SK-N-SH treated with all-trans-retinoic acid at 6 μM for 48 hours (cell line): ENCODE measurements at regions not wholly inside any gene's neighbourhood (a gene's known extent, or its start where the extent isn't known, plus 50 kb on each side); places are given as distances from the start of the nearest gene placed in this dataset.

ENCODE experiments used
- ATAC-seq: fragments of 200-7000 bp; cut with Tn5 transposase; 3 replicates; pipeline ENCODE4 v1.9.1; 2020; ENCODE audit warnings: mild to moderate bottlenecking, moderate library complexity
- ARNTL ChIP-seq: fragments of 450-650 bp; formaldehyde crosslinking; IDR thresholded peaks from 2 replicates; pipeline ENCODE4 v1.5.0; 2020; ENCODE audit warnings: low read depth, mild to moderate bottlenecking, moderate library complexity, borderline replicate concordance
- BACH2 ChIP-seq: fragments of 250-450 bp; sonication (Bioruptor Pico); IDR thresholded peaks from 2 replicates; pipeline ENCODE4 v1.9.0; 2021; ENCODE audit warnings: mild to moderate bottlenecking, borderline replicate concordance
- CSDC2 ChIP-seq: fragments of 250-450 bp; sonication (Bioruptor Pico); IDR thresholded peaks from 2 replicates; pipeline ENCODE4 v1.5.0; 2020; ENCODE audit warnings: mild to moderate bottlenecking, moderate library complexity
- ESRRG ChIP-seq: fragments of 250-450 bp; sonication (Bioruptor Pico); IDR thresholded peaks from 2 replicates; pipeline ENCODE4 v1.6.1; 2021; ENCODE audit warnings: mild to moderate bottlenecking
- GLIS3 ChIP-seq: fragments of 250-450 bp; sonication (Bioruptor Pico); IDR thresholded peaks from 2 replicates; pipeline ENCODE4 v1.5.0; 2020; ENCODE audit warnings: mild to moderate bottlenecking, moderate library complexity
- ISL1 ChIP-seq: fragments of 250-450 bp; sonication (Bioruptor Pico); IDR thresholded peaks from 2 replicates; pipeline ENCODE4 v2.1.2; 2022; ENCODE audit warnings: mild to moderate bottlenecking, moderate library complexity
- OSR1 ChIP-seq: fragments of 250-450 bp; sonication (Bioruptor Pico); IDR thresholded peaks from 2 replicates; pipeline ENCODE4 v1.8.0; 2022; ENCODE audit warnings: moderate library complexity, mild to moderate bottlenecking, inconsistent platforms
- PPARA ChIP-seq: fragments of 250-450 bp; sonication (Bioruptor Pico); IDR thresholded peaks from 2 replicates; pipeline ENCODE4 v1.5.0; 2020; ENCODE audit warnings: mild to moderate bottlenecking, borderline replicate concordance
- RARB ChIP-seq: fragments of 250-450 bp; sonication (Bioruptor Pico); IDR thresholded peaks from 2 replicates; pipeline ENCODE4 v1.8.0; 2021; ENCODE audit warnings: mild to moderate bottlenecking, moderate library complexity
- SNAI2 ChIP-seq: fragments of 250-450 bp; sonication (Bioruptor Pico); IDR thresholded peaks from 2 replicates; pipeline ENCODE4 v1.5.0; 2020; ENCODE audit warnings: mild to moderate bottlenecking, moderate library complexity
- TCF4 ChIP-seq: fragments of 250-450 bp; sonication (Bioruptor Pico); IDR thresholded peaks from 2 replicates; pipeline ENCODE4 v1.8.0; 2021; ENCODE audit warnings: mild to moderate bottlenecking, moderate library complexity, borderline replicate concordance
- TOX ChIP-seq: fragments of 250-450 bp; sonication (Bioruptor Pico); IDR thresholded peaks from 2 replicates; pipeline ENCODE4 v1.8.0; 2021; ENCODE audit warnings: mild to moderate bottlenecking, moderate library complexity, borderline replicate concordance
- ZC3H10 ChIP-seq: fragments of 250-450 bp; sonication (Bioruptor Pico); IDR thresholded peaks from 2 replicates; pipeline ENCODE4 v1.5.1; 2021; ENCODE audit warnings: mild to moderate bottlenecking, moderate library complexity
- ZFP3 ChIP-seq: fragments of 250-450 bp; sonication (Bioruptor Pico); IDR thresholded peaks from 2 replicates; pipeline ENCODE4 v1.5.0; 2020; ENCODE audit warnings: mild to moderate bottlenecking, moderate library complexity
- ZNF565 ChIP-seq: fragments of 450-650 bp; formaldehyde crosslinking; conservative IDR thresholded peaks from 2 replicates; pipeline ENCODE4 v1.5.0; 2020; ENCODE audit warnings: low read depth, mild to moderate bottlenecking, moderate library complexity
- ZNF70 ChIP-seq: fragments of 450-650 bp; formaldehyde crosslinking; IDR thresholded peaks from 2 replicates; pipeline ENCODE4 v1.5.0; 2020; ENCODE audit warnings: mild to moderate bottlenecking, moderate library complexity
- ZNF8 ChIP-seq: fragments of 450-650 bp; formaldehyde crosslinking; IDR thresholded peaks from 2 replicates; pipeline ENCODE4 v1.5.0; 2020; ENCODE audit warnings: mild to moderate bottlenecking, moderate library complexity
- TF ChIP-seq, protein P1 (sequence below): fragments of 250-450 bp; sonication (Bioruptor Pico); IDR thresholded peaks from 2 replicates; pipeline ENCODE4 v1.5.1; 2020; ENCODE audit warnings: low read depth, mild to moderate bottlenecking, moderate library complexity
- TF ChIP-seq, protein P2 (sequence below): fragments of 250-450 bp; sonication (Bioruptor Pico); IDR thresholded peaks from 2 replicates; pipeline ENCODE4 v1.5.1; 2021; ENCODE audit warnings: mild to moderate bottlenecking, moderate library complexity
- TF ChIP-seq, protein P3 (sequence below): fragments of 250-450 bp; sonication (Bioruptor Pico); IDR thresholded peaks from 2 replicates; pipeline ENCODE4 v1.8.0; 2021; ENCODE audit warnings: low read depth, mild to moderate bottlenecking, moderate library complexity, borderline replicate concordance
- TF ChIP-seq, protein P4 (sequence below): fragments of 250-450 bp; sonication (Bioruptor Pico); IDR thresholded peaks from 2 replicates; pipeline ENCODE4 v1.5.0; 2020; ENCODE audit warnings: mild to moderate bottlenecking, moderate library complexity
- TF ChIP-seq, protein P5 (sequence below): fragments of 250-450 bp; sonication (Bioruptor Pico); IDR thresholded peaks from 2 replicates; pipeline ENCODE4 v1.8.0; 2020; ENCODE audit warnings: mild to moderate bottlenecking, moderate library complexity, borderline replicate concordance

DNA sequence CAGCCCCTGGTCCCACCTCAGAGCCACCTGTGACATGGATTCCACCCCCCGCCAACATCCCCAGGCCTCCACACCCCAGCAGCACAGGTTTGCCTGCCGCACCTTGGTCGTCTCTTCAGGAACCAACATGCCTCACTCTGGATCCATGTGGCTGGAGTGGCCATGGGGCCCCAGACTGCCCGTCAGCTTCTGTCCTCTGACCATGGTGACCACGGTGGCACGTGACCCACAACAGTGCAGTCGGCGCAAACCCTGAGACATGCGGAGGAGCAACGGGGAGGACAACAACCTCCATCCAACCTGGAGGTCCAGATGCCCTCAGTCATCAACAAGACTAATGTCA lies 85.6 kb downstream of the ANKRD60 start:
- no peak for TF ChIP-seq ARNTL (CRISPR knock-in tag)
- no peak for TF ChIP-seq SNAI2 (CRISPR knock-in tag)
- no peak for TF ChIP-seq ZNF8 (CRISPR knock-in tag)
- no peak for ATAC-seq

DNA sequence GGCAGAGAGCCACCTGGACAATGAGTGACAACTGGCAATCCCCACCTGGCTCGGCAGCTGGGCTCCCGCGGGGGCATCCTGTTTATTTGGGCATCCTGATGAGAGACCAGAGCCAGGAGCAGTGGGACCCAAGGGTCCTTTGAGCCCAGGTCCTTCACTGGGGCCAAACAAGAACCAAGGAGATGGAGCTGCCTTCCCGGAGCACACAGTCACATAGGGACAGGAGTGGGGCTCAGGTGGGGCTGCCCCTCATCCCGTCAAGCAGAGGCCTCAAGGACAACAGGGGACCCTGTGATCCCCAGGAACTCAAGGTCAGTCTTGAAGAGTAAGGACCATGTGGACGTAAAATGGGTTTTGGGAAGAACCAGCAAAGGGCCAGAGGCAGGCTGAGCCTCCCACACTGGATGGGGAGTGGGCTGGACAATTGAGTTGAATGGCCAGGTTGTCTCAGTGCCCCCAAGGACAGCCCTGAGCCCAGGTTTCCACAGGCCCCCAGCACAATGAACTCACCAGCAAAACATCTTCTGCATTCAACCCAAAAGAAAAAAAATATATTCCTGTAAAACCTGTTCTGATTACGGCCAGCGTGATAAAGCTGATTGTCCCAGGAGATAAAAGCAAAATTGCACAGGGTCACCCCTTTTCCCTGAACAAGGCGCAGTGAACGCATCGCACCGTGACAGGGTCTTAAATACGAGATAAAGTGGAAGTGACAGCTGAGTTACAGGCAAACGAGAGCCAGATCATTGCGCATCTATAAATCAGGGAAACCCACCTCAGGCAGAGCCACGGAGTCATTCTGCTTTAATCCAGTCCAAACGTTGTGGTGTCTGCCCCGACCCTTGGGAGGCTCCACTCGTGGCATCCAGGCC lies 86.2 kb downstream of the ANKRD60 start:
- TF ChIP-seq TCF4 (CRISPR knock-in tag) (no peak), PPARA (CRISPR knock-in tag) (no peak), SNAI2 (CRISPR knock-in tag) (no peak), CSDC2 (CRISPR knock-in tag) (no peak), ZC3H10 (no peak), ISL1 (no peak), ARNTL (CRISPR knock-in tag) (no peak), ZNF70 (CRISPR knock-in tag) (no peak), OSR1 (CRISPR knock-in tag) (no peak), TOX (CRISPR knock-in tag) (no peak), ZFP3 (no peak), RARB (CRISPR knock-in tag) (no peak), ZNF565 (no peak), BACH2 (no peak), ESRRG (CRISPR knock-in tag) (no peak)
- TF ChIP-seq, protein P1, sequence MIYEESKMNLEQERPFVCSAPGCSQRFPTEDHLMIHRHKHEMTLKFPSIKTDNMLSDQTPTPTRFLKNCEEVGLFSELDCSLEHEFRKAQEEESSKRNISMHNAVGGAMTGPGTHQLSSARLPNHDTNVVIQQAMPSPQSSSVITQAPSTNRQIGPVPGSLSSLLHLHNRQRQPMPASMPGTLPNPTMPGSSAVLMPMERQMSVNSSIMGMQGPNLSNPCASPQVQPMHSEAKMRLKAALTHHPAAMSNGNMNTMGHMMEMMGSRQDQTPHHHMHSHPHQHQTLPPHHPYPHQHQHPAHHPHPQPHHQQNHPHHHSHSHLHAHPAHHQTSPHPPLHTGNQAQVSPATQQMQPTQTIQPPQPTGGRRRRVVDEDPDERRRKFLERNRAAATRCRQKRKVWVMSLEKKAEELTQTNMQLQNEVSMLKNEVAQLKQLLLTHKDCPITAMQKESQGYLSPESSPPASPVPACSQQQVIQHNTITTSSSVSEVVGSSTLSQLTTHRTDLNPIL (CRISPR knock-in tag) = no peak
- ATAC-seq = no peak

DNA sequence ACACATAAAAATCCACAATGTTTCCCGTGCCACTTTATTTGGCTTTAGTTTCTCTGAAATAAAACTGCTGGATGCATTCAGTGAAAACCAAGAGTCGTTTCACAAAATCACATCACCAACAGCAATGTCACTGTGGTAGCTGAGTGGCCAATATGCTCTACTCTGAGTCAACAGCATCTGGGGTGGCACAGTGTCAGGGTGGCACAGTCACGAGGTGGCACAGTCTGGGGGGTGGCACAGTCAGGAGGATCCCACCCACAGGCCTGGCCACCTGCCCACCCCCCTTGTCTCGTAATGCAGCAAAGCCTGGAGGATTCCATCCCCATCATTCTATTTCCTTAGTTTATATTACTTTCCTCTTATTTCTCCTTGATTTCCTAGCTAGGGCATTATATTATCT lies 87.0 kb downstream of the ANKRD60 start:
- TF ChIP-seq ZNF8 (CRISPR knock-in tag) (no peak), PPARA (CRISPR knock-in tag) (no peak), SNAI2 (CRISPR knock-in tag) (no peak), GLIS3 (CRISPR knock-in tag) (no peak), RARB (CRISPR knock-in tag) (no peak), ZFP3 (no peak), ZNF565 (no peak), ZNF70 (CRISPR knock-in tag) (no peak), TCF4 (CRISPR knock-in tag) (no peak), BACH2 (no peak), ESRRG (CRISPR knock-in tag) (no peak), ARNTL (CRISPR knock-in tag) (no peak), ISL1 (no peak)
- TF ChIP-seq, protein P1 (CRISPR knock-in tag) = no peak
- TF ChIP-seq, protein P2, sequence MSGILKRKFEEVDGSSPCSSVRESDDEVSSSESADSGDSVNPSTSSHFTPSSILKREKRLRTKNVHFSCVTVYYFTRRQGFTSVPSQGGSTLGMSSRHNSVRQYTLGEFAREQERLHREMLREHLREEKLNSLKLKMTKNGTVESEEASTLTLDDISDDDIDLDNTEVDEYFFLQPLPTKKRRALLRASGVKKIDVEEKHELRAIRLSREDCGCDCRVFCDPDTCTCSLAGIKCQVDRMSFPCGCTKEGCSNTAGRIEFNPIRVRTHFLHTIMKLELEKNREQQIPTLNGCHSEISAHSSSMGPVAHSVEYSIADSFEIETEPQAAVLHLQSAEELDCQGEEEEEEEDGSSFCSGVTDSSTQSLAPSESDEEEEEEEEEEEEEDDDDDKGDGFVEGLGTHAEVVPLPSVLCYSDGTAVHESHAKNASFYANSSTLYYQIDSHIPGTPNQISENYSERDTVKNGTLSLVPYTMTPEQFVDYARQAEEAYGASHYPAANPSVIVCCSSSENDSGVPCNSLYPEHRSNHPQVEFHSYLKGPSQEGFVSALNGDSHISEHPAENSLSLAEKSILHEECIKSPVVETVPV (CRISPR knock-in tag) = no peak
- TF ChIP-seq, protein P3, sequence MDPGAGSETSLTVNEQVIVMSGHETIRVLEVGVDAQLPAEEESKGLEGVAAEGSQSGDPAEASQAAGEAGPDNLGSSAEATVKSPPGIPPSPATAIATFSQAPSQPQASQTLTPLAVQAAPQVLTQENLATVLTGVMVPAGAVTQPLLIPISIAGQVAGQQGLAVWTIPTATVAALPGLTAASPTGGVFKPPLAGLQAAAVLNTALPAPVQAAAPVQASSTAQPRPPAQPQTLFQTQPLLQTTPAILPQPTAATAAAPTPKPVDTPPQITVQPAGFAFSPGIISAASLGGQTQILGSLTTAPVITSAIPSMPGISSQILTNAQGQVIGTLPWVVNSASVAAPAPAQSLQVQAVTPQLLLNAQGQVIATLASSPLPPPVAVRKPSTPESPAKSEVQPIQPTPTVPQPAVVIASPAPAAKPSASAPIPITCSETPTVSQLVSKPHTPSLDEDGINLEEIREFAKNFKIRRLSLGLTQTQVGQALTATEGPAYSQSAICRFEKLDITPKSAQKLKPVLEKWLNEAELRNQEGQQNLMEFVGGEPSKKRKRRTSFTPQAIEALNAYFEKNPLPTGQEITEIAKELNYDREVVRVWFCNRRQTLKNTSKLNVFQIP = no peak
- TF ChIP-seq, protein P4, sequence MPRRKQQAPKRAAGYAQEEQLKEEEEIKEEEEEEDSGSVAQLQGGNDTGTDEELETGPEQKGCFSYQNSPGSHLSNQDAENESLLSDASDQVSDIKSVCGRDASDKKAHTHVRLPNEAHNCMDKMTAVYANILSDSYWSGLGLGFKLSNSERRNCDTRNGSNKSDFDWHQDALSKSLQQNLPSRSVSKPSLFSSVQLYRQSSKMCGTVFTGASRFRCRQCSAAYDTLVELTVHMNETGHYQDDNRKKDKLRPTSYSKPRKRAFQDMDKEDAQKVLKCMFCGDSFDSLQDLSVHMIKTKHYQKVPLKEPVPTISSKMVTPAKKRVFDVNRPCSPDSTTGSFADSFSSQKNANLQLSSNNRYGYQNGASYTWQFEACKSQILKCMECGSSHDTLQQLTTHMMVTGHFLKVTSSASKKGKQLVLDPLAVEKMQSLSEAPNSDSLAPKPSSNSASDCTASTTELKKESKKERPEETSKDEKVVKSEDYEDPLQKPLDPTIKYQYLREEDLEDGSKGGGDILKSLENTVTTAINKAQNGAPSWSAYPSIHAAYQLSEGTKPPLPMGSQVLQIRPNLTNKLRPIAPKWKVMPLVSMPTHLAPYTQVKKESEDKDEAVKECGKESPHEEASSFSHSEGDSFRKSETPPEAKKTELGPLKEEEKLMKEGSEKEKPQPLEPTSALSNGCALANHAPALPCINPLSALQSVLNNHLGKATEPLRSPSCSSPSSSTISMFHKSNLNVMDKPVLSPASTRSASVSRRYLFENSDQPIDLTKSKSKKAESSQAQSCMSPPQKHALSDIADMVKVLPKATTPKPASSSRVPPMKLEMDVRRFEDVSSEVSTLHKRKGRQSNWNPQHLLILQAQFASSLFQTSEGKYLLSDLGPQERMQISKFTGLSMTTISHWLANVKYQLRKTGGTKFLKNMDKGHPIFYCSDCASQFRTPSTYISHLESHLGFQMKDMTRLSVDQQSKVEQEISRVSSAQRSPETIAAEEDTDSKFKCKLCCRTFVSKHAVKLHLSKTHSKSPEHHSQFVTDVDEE = no peak
- TF ChIP-seq, protein P5, sequence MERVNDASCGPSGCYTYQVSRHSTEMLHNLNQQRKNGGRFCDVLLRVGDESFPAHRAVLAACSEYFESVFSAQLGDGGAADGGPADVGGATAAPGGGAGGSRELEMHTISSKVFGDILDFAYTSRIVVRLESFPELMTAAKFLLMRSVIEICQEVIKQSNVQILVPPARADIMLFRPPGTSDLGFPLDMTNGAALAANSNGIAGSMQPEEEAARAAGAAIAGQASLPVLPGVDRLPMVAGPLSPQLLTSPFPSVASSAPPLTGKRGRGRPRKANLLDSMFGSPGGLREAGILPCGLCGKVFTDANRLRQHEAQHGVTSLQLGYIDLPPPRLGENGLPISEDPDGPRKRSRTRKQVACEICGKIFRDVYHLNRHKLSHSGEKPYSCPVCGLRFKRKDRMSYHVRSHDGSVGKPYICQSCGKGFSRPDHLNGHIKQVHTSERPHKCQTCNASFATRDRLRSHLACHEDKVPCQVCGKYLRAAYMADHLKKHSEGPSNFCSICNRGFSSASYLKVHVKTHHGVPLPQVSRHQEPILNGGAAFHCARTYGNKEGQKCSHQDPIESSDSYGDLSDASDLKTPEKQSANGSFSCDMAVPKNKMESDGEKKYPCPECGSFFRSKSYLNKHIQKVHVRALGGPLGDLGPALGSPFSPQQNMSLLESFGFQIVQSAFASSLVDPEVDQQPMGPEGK (CRISPR knock-in tag) = no peak
- no peak for ATAC-seq
